ENCODE measurements at regions not wholly inside any gene's neighbourhood (a gene's known extent, or its start where the extent isn't known, plus 50 kb on each side); places are given as distances from the start of the nearest gene placed in this dataset.

- 0 out of 3 replicates have a peak, but pooled peaks cover 3% of the 10 kb centered on the region for H3K36me3 Mint-ChIP-seq (ENCODE audit: low read depth)
- TF ChIP-seq, protein P1, sequence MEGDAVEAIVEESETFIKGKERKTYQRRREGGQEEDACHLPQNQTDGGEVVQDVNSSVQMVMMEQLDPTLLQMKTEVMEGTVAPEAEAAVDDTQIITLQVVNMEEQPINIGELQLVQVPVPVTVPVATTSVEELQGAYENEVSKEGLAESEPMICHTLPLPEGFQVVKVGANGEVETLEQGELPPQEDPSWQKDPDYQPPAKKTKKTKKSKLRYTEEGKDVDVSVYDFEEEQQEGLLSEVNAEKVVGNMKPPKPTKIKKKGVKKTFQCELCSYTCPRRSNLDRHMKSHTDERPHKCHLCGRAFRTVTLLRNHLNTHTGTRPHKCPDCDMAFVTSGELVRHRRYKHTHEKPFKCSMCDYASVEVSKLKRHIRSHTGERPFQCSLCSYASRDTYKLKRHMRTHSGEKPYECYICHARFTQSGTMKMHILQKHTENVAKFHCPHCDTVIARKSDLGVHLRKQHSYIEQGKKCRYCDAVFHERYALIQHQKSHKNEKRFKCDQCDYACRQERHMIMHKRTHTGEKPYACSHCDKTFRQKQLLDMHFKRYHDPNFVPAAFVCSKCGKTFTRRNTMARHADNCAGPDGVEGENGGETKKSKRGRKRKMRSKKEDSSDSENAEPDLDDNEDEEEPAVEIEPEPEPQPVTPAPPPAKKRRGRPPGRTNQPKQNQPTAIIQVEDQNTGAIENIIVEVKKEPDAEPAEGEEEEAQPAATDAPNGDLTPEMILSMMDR (conservative IDR thresholded peaks at IDR 0.05; ENCODE audit: low read depth in 2 of 2), result peak; percentile 29 to 38; a peak in 2 of 4 replicates
- TF ChIP-seq POLR2AphosphoS5 (IDR thresholded peaks at IDR 0.05; ENCODE audit: low read depth), result no peak
- no peak overlapping the region for H3K4me3 ChIP-seq
- no peaks in the 10 kb centered on the region for H3K36me3 ChIP-seq (ENCODE audit: insufficient read depth)
- H4K20me1 ChIP-seq (replicated peaks; ENCODE audit: insufficient read depth), result no peaks in the 10 kb centered on the region
- H2AFZ ChIP-seq, result peak overlapping the region; percentile 11; the same call in 1 of the 2 replicates
- no peak overlapping the region for H3K27ac Mint-ChIP-seq
- H3K4me1 ChIP-seq (ENCODE audit: insufficient read depth), result no peaks in the 10 kb centered on the region
- peaks cover 10% of the 10 kb centered on the region; the same call in 2 of the 3 replicates for H3K9me3 Mint-ChIP-seq
- H3K4me1 Mint-ChIP-seq, result no peaks in the 10 kb centered on the region
- DNase-seq (ENCODE audit: low spot score), result peak; percentile 5
- H3K79me2 ChIP-seq (replicated peaks; ENCODE audit: insufficient read depth), result no peaks in the 10 kb centered on the region
- no peaks in the 10 kb centered on the region for H3K27me3 ChIP-seq (ENCODE audit: insufficient read depth)
- H3K4me2 ChIP-seq, result no peak overlapping the region
- H3K27ac ChIP-seq (ENCODE audit: low read depth), result no peak overlapping the region
- no peaks in the 10 kb centered on the region for H3F3A ChIP-seq (replicated peaks; ENCODE audit: low read depth)
- peak; percentile 68 for ATAC-seq
- peaks cover under 1% of the 10 kb centered on the region; the same call in 1 of the 2 replicates for H3K9me2 ChIP-seq (ENCODE audit: insufficient read depth)
- peaks cover 2% of the 10 kb centered on the region for H3K27me3 Mint-ChIP-seq (ENCODE audit: insufficient read depth, low read depth, poor library complexity)
- no peak overlapping the region for H3K4me3 Mint-ChIP-seq
These were observed 436.2 kb downstream of the SLITRK6 start for GRCh38 chr13:85362980-85363379.

DNA sequence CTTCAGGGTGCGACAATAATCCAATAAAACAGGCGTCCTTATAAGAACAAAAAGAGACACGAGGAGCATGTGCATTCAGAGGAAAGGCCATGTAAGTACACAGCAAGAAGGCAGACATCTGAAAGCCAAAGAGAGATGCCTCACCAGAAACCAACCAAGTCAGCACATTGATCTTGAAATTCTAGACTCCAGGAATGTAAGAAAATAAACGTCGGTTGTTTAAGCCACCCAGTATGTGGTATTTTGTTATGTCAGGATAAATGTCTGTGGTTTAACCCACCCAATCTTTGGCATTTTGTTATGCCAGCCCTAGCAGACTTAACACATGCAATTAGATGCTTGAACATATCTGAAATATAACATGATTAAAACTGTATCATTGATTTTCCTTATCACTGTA lies 452.0 kb downstream of the SLITRK6 start:
- no peaks in the 10 kb centered on the region for H3K9me2 ChIP-seq (ENCODE audit: insufficient read depth)
- no peaks in the 10 kb centered on the region for H3K4me1 ChIP-seq (ENCODE audit: insufficient read depth)
- H3K27me3 Mint-ChIP-seq (ENCODE audit: insufficient read depth, low read depth, poor library complexity), result no peaks in the 10 kb centered on the region
- H3K79me2 ChIP-seq (replicated peaks; ENCODE audit: insufficient read depth), result no peaks in the 10 kb centered on the region
- H4K20me1 ChIP-seq (replicated peaks; ENCODE audit: insufficient read depth), result no peaks in the 10 kb centered on the region
- H2AFZ ChIP-seq, result no peak overlapping the region
- H3K27ac Mint-ChIP-seq, result peak overlapping the region; percentile 85
- no peak overlapping the region for H3K4me3 ChIP-seq
- H3K9me3 Mint-ChIP-seq, result no peaks in the 10 kb centered on the region; the same call in 2 of the 3 replicates
- H3K4me2 ChIP-seq, result no peak overlapping the region
- no peaks in the 10 kb centered on the region for H3K4me1 Mint-ChIP-seq
- H3K4me3 Mint-ChIP-seq, result no peak overlapping the region
- no peaks in the 10 kb centered on the region for H3F3A ChIP-seq (replicated peaks; ENCODE audit: low read depth)
- TF ChIP-seq EZH2 (IDR thresholded peaks at IDR 0.05; ENCODE audit: low read depth, unreplicated experiment) (no peak), CREB1 (CRISPR knock-in tag; IDR thresholded peaks at IDR 0.05; ENCODE audit: low read depth) (no peak)
- TF ChIP-seq, protein P1 (conservative IDR thresholded peaks at IDR 0.05; ENCODE audit: low read depth in 2 of 2), result no peak
- no peak overlapping the region for H3K27ac ChIP-seq (ENCODE audit: low read depth)
- no peak for ATAC-seq
- H3K36me3 Mint-ChIP-seq (ENCODE audit: low read depth), result no peaks in the 10 kb centered on the region
- no peak for DNase-seq (ENCODE audit: low spot score)
- no peaks in the 10 kb centered on the region for H3K27me3 ChIP-seq (ENCODE audit: insufficient read depth)
- H3K36me3 ChIP-seq (ENCODE audit: insufficient read depth), result no peaks in the 10 kb centered on the region

- Histone ChIP-seq H3K4me3 (no peak overlapping the region), H3K79me2 (replicated peaks; ENCODE audit: insufficient read depth) (no peaks in the 10 kb centered on the region), H3F3A (replicated peaks; ENCODE audit: low read depth) (no peaks in the 10 kb centered on the region), H3K36me3 (ENCODE audit: insufficient read depth) (no peaks in the 10 kb centered on the region), H3K27me3 (ENCODE audit: insufficient read depth) (no peaks in the 10 kb centered on the region), H3K4me1 (ENCODE audit: insufficient read depth) (no peaks in the 10 kb centered on the region), H4K20me1 (replicated peaks; ENCODE audit: insufficient read depth) (no peaks in the 10 kb centered on the region), H3K4me2 (no peak overlapping the region), H2AFZ (peak overlapping the region; percentile 57; the same call in 1 of the 2 replicates), H3K27ac (ENCODE audit: low read depth) (no peak overlapping the region), H3K9me2 (ENCODE audit: insufficient read depth) (no peaks in the 10 kb centered on the region)
- H3K27ac Mint-ChIP-seq, result no peak overlapping the region
- H3K27me3 Mint-ChIP-seq (ENCODE audit: insufficient read depth, low read depth, poor library complexity), result no peaks in the 10 kb centered on the region
- H3K4me3 Mint-ChIP-seq, result no peak overlapping the region
- no peaks in the 10 kb centered on the region for H3K4me1 Mint-ChIP-seq
- ATAC-seq (no peak), DNase-seq (ENCODE audit: low spot score) (no peak)
- H3K9me3 Mint-ChIP-seq, result no peaks in the 10 kb centered on the region
- H3K36me3 Mint-ChIP-seq (ENCODE audit: low read depth), result no peaks in the 10 kb centered on the region
- TF ChIP-seq ZNF114 (CRISPR knock-in tag; IDR thresholded peaks at IDR 0.05) (no peak), POLR2AphosphoS5 (IDR thresholded peaks at IDR 0.05; ENCODE audit: low read depth) (no peak)
- TF ChIP-seq, protein P2, sequence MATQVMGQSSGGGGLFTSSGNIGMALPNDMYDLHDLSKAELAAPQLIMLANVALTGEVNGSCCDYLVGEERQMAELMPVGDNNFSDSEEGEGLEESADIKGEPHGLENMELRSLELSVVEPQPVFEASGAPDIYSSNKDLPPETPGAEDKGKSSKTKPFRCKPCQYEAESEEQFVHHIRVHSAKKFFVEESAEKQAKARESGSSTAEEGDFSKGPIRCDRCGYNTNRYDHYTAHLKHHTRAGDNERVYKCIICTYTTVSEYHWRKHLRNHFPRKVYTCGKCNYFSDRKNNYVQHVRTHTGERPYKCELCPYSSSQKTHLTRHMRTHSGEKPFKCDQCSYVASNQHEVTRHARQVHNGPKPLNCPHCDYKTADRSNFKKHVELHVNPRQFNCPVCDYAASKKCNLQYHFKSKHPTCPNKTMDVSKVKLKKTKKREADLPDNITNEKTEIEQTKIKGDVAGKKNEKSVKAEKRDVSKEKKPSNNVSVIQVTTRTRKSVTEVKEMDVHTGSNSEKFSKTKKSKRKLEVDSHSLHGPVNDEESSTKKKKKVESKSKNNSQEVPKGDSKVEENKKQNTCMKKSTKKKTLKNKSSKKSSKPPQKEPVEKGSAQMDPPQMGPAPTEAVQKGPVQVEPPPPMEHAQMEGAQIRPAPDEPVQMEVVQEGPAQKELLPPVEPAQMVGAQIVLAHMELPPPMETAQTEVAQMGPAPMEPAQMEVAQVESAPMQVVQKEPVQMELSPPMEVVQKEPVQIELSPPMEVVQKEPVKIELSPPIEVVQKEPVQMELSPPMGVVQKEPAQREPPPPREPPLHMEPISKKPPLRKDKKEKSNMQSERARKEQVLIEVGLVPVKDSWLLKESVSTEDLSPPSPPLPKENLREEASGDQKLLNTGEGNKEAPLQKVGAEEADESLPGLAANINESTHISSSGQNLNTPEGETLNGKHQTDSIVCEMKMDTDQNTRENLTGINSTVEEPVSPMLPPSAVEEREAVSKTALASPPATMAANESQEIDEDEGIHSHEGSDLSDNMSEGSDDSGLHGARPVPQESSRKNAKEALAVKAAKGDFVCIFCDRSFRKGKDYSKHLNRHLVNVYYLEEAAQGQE (IDR thresholded peaks at IDR 0.05; ENCODE audit: unreplicated experiment), result no peak
These were observed 465.0 kb downstream of the SLITRK6 start for GRCh38 chr13:85334187-85334586.
